NCI-H1105 (cell line): ENCODE measurements at regions not wholly inside any gene's neighbourhood (a gene's known extent, or its start where the extent isn't known, plus 50 kb on each side); places are given as distances from the start of the nearest gene placed in this dataset.
"Not testable (repeated sequence)": the region's sequence is repeated elsewhere in the genome, so short reads cannot be mapped to it uniquely, and the experiment has no call there.

ENCODE experiments used
- DNase-seq: peaks from one replicate; lab custom pipeline; 2025; lab: John Stamatoyannopoulos, UW

GRCh38 chr6:159522877-159523547 lies 170.0 kb downstream of the SOD2 start:
- no peak for DNase-seq

DNA sequence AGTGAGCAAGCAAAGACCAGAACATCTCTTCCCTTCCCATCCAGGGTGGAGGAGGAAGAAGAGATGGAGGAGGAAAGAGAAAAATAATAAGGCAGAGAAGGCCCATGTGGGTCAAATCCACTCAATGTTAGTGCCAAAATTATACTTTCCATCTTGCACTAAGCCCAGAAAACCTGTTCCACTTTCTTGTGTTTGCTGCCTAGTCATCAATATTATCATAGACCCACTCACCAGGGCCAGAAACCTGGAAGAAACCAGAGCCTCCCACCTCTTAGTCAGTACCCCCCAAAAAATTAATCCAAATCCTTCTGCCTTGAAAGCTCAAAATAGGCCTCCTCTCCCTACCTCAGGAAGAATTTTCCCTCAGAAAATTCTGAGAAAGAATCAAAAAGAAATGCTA lies 171.1 kb downstream of the SOD2 start:
- no peak for DNase-seq

- DNase-seq, result no peak
Measured at GRCh38 chr6:159520002-159520401, 173.0 kb downstream of the SOD2 start.

DNA sequence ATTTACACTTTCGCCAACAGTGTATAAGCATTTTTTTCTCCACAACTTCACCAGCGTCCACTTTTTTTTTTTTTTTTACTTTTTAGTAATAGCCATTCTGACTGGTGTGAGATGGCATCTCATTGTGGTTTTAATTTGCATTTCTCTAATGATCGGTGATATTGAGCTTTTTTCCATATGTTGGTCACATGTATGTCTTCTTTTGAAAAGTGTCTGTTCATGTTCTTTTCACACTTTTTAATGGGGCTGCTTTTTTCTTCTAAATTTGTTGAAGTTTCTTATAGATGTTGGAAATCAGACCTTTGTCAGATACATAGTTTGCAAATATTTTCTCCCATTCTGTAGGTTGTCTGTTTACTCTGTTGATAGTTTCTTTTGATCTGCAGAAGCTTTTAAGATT lies 177.2 kb downstream of the SOD2 start:
- not testable (repeated sequence) for DNase-seq

DNA sequence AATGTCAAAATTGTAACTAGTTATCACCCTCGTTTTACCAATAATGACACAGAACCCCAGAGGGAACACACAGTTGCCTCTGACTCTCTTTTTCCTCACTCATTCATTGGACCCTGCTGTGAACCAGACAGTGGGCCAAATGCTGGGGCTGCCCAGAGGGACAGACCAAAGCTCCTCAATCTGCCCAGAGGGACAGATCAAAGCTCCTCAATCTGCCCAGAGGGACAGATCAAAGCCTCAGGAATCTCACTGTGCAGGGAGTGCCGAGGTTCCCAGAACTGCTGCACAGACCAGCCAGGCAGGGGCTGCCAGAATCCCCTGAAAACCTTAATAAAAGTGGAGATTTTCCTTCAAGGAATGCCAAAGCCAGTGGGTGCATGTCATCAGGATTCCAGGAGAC lies 179.1 kb downstream of the SOD2 start:
- no peak for DNase-seq

DNA sequence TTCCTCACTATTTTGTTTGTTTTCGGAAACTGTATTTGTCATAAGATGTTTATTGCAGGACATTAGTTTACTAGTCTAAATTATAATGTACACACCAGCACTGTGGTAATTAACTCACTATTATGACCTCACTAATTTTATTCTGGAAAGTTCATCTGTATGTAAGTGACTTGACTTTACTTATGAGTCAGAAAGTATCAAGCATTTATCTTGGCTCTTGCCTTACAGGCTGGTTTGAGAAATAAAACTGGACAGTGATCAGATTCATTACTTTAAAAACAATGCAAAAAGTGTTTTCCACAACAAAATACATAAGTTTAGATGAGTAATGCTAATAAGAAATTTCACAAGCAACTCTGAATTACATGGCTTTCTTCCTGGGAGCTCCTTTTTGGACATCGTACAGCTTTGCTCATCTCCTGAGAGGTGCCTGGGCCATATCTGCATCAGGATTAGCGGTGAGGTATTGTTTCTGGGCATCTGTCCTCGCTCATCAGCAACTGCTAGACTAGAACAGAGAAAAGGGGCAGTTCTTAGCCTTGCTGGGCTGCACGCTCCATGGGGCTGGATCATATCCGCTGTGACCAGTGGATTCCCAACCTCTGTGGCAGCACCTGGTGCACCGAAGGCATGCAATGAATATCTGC lies 179.8 kb downstream of the SOD2 start:
- DNase-seq, result no peak

GRCh38 chr6:159512571-159512970 lies 180.5 kb downstream of the SOD2 start:
- no peak for DNase-seq

- no peak for DNase-seq
Measured at GRCh38 chr6:159512104-159512503, 180.9 kb downstream of the SOD2 start.

DNA sequence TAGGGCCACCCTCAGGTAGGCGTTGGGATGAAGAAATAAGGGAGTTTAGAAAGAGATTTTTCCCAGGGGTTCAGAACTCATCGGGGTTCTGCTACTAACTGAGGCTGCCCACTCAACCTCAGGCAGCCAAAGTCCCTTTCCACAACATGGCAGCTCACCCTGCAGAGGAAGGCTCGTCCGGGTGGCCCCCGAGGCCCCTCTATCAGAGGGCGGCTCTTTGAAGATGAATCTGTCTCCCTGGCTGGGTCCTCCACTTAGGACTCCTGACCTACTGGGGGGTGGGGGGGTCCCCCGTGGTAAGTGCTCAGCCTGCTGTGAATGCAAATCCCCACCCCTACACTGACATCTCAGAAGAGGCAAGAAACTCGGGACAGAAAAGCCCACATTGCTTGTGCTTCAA lies 182.9 kb downstream of the SOD2 start:
- no peak for DNase-seq

DNA sequence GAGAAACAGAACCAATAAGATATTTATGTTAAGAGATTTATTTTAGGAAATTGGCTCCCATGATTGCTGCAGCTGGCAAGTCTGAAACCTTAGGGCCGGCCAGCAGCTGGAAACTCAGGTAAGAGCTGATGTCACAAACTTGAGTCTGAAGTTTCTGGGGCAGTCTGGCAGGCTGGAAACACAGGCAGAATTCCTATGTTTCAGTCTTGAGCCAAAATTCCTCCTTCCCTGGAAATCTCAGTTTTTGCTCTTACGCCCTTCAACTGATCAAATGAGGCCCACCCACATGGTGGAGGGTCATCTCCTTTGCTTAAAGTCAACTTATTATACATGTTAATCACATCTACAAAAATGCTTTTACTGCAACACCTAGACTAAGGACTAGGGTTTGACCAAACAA lies 184.1 kb downstream of the SOD2 start:
- DNase-seq, result no peak

- no peak for DNase-seq
Measured at GRCh38 chr6:159506048-159506447, 187.0 kb downstream of the SOD2 start.

DNA sequence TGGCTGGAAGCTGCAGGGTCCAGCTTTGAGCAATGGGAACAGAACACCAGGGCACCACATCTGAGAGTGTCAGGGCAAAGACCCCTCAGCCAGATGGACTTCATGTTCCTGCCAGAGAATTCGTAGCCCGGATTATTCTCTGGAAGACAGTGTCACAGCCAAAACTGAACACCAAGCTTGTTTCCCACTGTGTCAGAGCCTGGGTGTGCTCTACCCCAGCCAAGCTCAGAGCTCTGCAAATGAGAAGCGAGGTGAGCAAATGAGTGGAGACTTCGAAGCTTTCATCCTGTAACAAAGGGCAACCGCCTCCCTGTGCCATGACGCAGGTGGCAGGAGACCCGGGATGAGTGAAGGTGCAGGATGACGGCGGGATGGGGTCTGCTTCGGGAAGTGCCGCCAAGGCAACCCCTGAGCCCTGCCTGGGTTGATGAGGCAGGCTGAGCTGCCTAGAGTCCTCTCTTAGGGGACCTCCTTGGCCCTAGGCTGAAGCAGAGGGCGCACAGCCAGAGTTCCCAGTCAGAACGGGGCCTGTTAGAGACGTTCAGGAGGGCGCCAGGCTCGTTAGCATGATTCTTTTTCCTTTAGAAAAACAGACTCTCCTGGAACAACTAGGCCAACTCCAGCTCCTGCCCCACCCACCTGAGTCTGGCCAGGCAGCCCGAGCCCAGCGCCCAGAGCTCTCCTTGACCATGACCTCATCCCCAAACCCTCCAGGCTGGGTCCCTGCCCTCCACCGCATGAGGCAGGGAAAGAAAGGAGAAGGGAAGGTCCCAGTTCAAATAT lies 187.7 kb downstream of the SOD2 start:
- DNase-seq, result no peak

DNA sequence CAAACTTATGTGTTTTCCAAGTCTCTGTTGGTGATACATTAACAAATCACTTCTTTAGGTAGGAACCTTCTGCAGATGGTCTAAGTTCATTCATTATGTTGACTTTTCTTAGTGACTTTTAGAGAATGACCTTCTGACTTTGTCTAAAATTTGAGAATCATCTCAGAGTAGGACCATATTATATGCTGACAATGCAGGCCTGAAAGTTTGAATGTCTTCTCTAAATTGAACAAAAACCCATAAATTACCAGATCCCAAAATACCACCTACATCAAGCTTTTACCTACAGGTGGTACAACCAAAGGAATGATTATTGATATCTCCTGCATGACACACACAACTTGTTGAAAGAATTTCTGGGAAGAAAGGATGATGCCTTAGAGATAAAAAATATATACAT lies 191.5 kb downstream of the SOD2 start:
- no peak for DNase-seq

DNA sequence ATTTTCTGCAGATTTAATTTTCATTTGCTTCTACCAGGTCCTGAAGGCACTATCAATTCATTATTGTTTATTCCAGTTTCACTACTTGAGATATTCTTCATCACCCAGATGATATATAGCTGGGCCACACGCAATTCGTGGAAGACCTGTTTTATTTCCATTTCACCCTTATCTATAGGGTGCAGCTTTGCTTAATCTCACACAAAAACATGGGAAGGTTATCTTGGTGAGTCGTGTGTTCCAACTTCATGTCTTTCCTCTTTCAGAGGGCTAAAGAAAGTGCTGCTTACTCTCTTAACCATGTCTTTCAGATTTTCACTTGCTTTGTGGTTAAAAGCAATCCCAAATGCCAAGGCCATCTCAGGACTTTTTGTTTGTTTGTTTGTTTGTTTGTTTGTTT lies 194.0 kb downstream of the SOD2 start:
- no peak for DNase-seq

DNA sequence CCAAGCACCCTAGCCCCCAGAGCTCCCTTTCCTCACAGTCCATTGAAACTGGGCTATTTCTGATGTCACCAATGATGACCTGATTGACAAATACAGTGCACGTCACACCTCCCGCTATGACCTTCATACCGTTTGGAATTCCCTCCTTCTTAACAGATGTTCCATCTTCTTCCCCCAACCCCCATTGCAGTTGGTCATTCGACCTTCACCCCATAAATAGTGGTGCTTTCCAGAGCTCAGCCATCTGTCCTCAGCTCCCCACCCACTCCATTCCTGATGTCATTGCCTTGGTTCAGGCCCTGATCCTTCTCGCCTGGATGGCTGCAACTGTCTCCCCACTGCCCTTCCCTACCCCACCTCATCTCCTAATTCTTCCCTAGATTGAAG lies 198.5 kb downstream of the SOD2 start:
- DNase-seq, result no peak

DNA sequence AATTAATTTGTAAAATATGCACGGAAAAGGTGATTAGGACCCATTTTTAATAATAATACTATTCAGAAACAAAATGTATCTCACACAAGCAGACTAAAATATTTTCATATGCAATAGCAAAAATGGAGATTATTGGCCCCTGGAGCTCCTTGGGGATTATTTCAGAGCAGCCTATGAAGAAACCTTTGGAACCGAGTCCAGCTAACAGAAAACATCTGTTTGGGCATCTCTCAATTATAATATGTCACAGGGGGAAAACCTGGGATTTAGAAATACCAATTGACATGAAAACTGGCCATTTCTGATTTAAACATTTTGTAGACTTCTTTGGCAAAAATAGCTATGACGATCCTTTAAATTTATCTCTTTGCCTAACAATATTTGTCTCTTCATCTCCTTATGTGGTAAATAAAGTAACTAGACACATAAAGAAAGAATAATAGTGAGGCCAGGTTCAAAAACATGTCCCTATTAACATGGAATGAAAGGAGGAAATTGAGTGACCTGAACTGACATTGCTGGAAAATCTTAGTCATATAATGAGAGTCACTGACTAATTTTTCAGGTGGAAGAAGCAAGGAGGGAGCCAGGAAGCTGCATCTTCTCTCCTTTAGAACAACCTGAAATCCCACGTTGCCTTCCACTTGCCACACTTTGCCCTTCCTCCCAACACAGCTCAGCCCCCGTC lies 199.0 kb downstream of the SOD2 start:
- no peak for DNase-seq

GRCh38 chr6:159493231-159493897 lies 199.7 kb downstream of the SOD2 start:
- DNase-seq, result no peak

DNA sequence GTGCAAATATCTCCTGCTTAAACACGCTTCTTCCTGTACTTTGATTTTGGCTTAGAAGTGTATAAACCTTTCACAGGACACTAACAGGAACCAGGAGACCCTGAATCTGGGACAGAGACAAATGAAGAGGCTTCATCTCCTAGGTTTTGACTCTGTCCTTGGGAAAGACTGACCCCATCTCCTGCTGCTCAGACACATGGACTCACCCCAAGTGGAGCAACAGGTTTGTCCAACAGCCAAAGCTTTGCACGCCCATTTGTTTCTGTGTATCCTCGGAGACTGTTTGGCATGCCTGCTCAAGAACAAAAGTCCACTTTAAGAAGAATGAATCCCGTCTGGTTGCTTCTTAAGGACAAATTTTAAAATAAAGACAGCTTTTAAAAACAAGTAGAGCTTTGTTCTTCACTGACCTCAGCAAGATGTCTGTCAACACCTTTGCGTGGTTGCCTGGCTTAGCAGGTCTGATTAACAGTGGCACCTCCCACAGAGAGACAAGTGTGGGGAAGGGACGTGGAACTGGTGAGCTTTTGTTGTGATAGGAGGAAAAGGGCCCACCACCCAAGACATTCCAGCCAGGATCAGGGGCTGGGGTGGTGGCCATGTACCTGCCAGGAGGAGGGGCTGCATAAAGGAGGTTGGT lies 202.6 kb downstream of the SOD2 start:
- DNase-seq, result no peak

GRCh38 chr6:159487636-159488035 lies 205.4 kb downstream of the SOD2 start:
- no peak for DNase-seq

- DNase-seq, result no peak
Measured at GRCh38 chr6:159483259-159483658, 209.8 kb downstream of the SOD2 start.

DNA sequence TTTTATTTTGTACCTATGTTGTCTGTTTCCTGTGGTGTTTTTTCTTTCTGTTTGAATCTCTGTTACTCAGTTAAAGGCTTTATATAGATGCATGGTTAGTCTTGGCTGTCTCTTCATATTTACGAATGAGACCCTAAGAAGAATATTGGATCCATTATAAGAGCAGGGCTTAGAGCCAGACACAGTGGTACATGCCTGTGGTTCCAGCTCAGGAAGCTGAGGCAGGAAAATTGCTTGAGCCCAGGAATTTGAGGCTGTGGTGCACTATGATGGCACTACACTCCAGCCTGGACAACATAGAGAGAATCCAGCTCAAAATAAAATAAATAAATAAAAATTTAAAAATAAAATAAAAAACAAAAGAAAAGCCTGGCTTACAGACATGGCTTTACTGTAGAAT lies 211.1 kb downstream of the SOD2 start:
- DNase-seq, result no peak

DNA sequence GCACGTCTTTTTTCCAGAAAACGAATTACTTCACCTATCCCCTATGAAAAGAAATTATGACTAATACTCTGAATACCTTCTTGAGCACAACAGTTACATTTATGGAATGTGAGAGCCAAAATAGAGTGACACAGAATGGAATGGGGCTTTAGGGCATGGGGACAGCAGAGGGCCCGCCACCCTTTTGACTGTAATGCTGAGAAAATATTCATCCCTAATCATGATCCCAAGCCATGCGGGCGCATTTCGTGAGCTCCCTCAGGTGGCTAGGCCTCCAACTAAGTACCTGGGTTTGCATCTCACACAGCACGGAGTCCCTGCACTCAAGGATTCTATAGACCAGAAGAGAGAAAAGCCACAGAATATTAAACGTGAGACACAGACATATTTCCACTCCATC lies 212.6 kb downstream of the SOD2 start:
- no peak for DNase-seq
